ENCODE measurements at regions not wholly inside any gene's neighbourhood (a gene's known extent, or its start where the extent isn't known, plus 50 kb on each side); places are given as distances from the start of the nearest gene placed in this dataset.

GRCh38 chr6:51360287-51360686 lies 541.6 kb downstream of the TFAP2B start:
- no peak for TF ChIP-seq CTCF (IDR thresholded peaks at IDR 0.05)
- TF ChIP-seq EZH2 (IDR thresholded peaks at IDR 0.05; ENCODE audit: borderline replicate concordance, insufficient read depth, low read depth, low read length, poor library complexity, severe bottlenecking), result no peak
- no peaks in the 10 kb centered on the region for H3K79me2 ChIP-seq (ENCODE audit: control insufficient read depth, insufficient read depth, low read length)
- Mint-ChIP-seq H3K4me1 (no peaks in the 10 kb centered on the region), H3K27me3 (no peaks in the 10 kb centered on the region), H3K27ac (no peak overlapping the region), H3K9me3 (ENCODE audit: insufficient read depth) (no peaks in the 10 kb centered on the region), H3K4me3 (no peak overlapping the region)
- no peak for DNase-seq
- H3K4me1 ChIP-seq (ENCODE audit: control insufficient read depth in 2 of 2, insufficient read depth in 2 of 2, low read length in 2 of 2), result no peaks in the 10 kb centered on the region
- no peaks in the 10 kb centered on the region for H3K9me3 ChIP-seq (ENCODE audit: control extremely low read depth in 1 of 3, control insufficient read depth in 2 of 3, insufficient read depth in 1 of 3, low read length in 2 of 3)
- H2AFZ ChIP-seq (ENCODE audit: insufficient read depth, low read depth, low read length, poor library complexity, severe bottlenecking), result no peak overlapping the region
- H3K27me3 ChIP-seq (replicated peaks in 1 of 4; ENCODE audit: control extremely low read depth in 1 of 4, control insufficient read depth in 3 of 4, insufficient read depth in 4 of 4, low read length in 3 of 4), result no peaks in the 10 kb centered on the region
- intact Hi-C loops (cut with micrococcal nuclease), result no loop called here
- no peak overlapping the region for H3K9ac ChIP-seq (ENCODE audit: low read length)
- no peak overlapping the region for H3K27ac ChIP-seq (ENCODE audit: low read length in 2 of 2)
- H3K4me2 ChIP-seq (replicated peaks; ENCODE audit: low read depth, low read length, poor library complexity, severe bottlenecking), result no peak overlapping the region
- ChIA-PET CTCF (no interaction called here), POLR2A (no interaction called here)
- no peaks in the 10 kb centered on the region for H4K20me1 ChIP-seq (ENCODE audit: control insufficient read depth, insufficient read depth, low read length, poor library complexity, severe bottlenecking)
- H3K36me3 ChIP-seq (replicated peaks in 1 of 2; ENCODE audit: control extremely low read depth in 1 of 2, control insufficient read depth in 1 of 2, extremely low read depth in 1 of 2, insufficient read depth in 2 of 2, low read length in 1 of 2), result no peaks in the 10 kb centered on the region
- ATAC-seq (ENCODE audit: low read depth), result no peak
- no peak overlapping the region for H3K4me3 ChIP-seq (ENCODE audit: control extremely low read depth in 1 of 5, extremely low read depth in 1 of 5, insufficient read depth in 1 of 5, low read depth in 2 of 5, low read length in 4 of 5)
- no CpG with 5 or more reads among the region's 2 CpGs for WGBS (ENCODE audit: insufficient coverage)

GRCh38 chr6:51365566-51365965 lies 546.9 kb downstream of the TFAP2B start:
- H3K4me1 Mint-ChIP-seq, result no peaks in the 10 kb centered on the region
- H3K27me3 ChIP-seq (replicated peaks in 1 of 4; ENCODE audit: control extremely low read depth in 1 of 4, control insufficient read depth in 3 of 4, insufficient read depth in 4 of 4, low read length in 3 of 4), result no peaks in the 10 kb centered on the region
- no peak overlapping the region for H3K27ac Mint-ChIP-seq
- H3K79me2 ChIP-seq (ENCODE audit: control insufficient read depth, insufficient read depth, low read length), result no peaks in the 10 kb centered on the region
- no peak overlapping the region for H2AFZ ChIP-seq (ENCODE audit: insufficient read depth, low read depth, low read length, poor library complexity, severe bottlenecking)
- H3K9me3 ChIP-seq (ENCODE audit: control extremely low read depth in 1 of 3, control insufficient read depth in 2 of 3, insufficient read depth in 1 of 3, low read length in 2 of 3), result no peaks in the 10 kb centered on the region
- intact Hi-C loops (cut with micrococcal nuclease), result no loop called here
- ATAC-seq (ENCODE audit: low read depth) (no peak), DNase-seq (no peak)
- H3K36me3 ChIP-seq (replicated peaks in 1 of 2; ENCODE audit: control extremely low read depth in 1 of 2, control insufficient read depth in 1 of 2, extremely low read depth in 1 of 2, insufficient read depth in 2 of 2, low read length in 1 of 2), result no peaks in the 10 kb centered on the region
- H3K4me1 ChIP-seq (ENCODE audit: control insufficient read depth in 2 of 2, insufficient read depth in 2 of 2, low read length in 2 of 2), result no peaks in the 10 kb centered on the region
- H3K4me3 ChIP-seq (ENCODE audit: control extremely low read depth in 1 of 5, extremely low read depth in 1 of 5, insufficient read depth in 1 of 5, low read depth in 2 of 5, low read length in 4 of 5), result no peak overlapping the region
- no peak overlapping the region for H3K4me3 Mint-ChIP-seq
- no peaks in the 10 kb centered on the region for H3K9me3 Mint-ChIP-seq (ENCODE audit: insufficient read depth)
- H3K4me2 ChIP-seq (replicated peaks; ENCODE audit: low read depth, low read length, poor library complexity, severe bottlenecking), result no peak overlapping the region
- H3K27me3 Mint-ChIP-seq, result no peaks in the 10 kb centered on the region
- TF ChIP-seq EZH2 (IDR thresholded peaks at IDR 0.05; ENCODE audit: borderline replicate concordance, insufficient read depth, low read depth, low read length, poor library complexity, severe bottlenecking) (no peak), CTCF (IDR thresholded peaks at IDR 0.05) (no peak)
- CTCF ChIA-PET, result no interaction called here
- POLR2A ChIA-PET, result no interaction called here
- no peak overlapping the region for H3K9ac ChIP-seq (ENCODE audit: low read length)
- no peaks in the 10 kb centered on the region for H4K20me1 ChIP-seq (ENCODE audit: control insufficient read depth, insufficient read depth, low read length, poor library complexity, severe bottlenecking)
- no peak overlapping the region for H3K27ac ChIP-seq (ENCODE audit: low read length in 2 of 2)

All from B cell (primary cell).